Body of pancreas (tissue), 4 donors: ENCODE measurements at regions not wholly inside any gene's neighbourhood (a gene's known extent, or its start where the extent isn't known, plus 50 kb on each side); places are given as distances from the start of the nearest gene placed in this dataset.

Source experiments
- ATAC-seq: fragments of 150-250 bp; one replicate; pipeline ENCODE4 v1.9.1; 2016
- DNase-seq, 4 donors: peaks; one replicate each; pipeline ENCODE4 v3.0.0-alpha.2; 2019
- H3K27ac ChIP-seq, 4 donors: fragments of 200-600 bp; sonication (generic); 1 replicate in 3 of 4; 2 replicates in 1 of 4; pipeline versions ENCODE4 v1.5.1 to v1.6.1; 2016 to 2019; ENCODE audit warnings: mild to moderate bottlenecking in 1 of 4, mixed read lengths in 1 of 4, moderate library complexity in 1 of 4
- H3K27me3 ChIP-seq, 2 donors: fragments of 200-600 bp; sonication (generic); one replicate each; pipeline ENCODE4 v1.6.0; 2016; ENCODE audit warnings: mild to moderate bottlenecking in 1 of 2
- H3K36me3 ChIP-seq, 2 donors: fragments of 200-600 bp; sonication (generic); replicated peaks in 1 of 2; 2 replicates each; pipeline ENCODE4 v1.5.1; 2016; ENCODE audit warnings: low read depth in 2 of 2; ENCODE audit not compliant: insufficient read depth in 1 of 2
- H3K4me1 ChIP-seq: fragments of 200-600 bp; sonication (generic); one replicate; pipeline ENCODE4 v1.6.0; 2016
- H3K4me3 ChIP-seq, 2 donors: fragments of 200-600 bp; sonication (generic); 1 replicate in 1 of 2; 2 replicates in 1 of 2; pipeline ENCODE4 v1.5.1; 2016 to 2019
- H3K9me3 ChIP-seq, 3 donors: fragments of 200-600 bp; sonication (generic); 1 replicate in 2 of 3; 2 replicates in 1 of 3; pipeline ENCODE4 v1.5.1; 2016
- CTCF ChIP-seq, 7 experiments: fragments of 450-650 bp in 4 of 7; fragments of 200-600 bp in 3 of 7; sonication (generic) in 3 of 7; IDR thresholded peaks; one replicate each; pipeline ENCODE4 v1.5.1; 2016 to 2019; ENCODE audit warnings: antibody characterized with exemption in 7 of 7
- POLR2A ChIP-seq, 3 donors: fragments of 450-650 bp; IDR thresholded peaks; one replicate each; pipeline ENCODE4 v1.6.1; 2016; ENCODE audit warnings: antibody characterized with exemption in 3 of 3, mild to moderate bottlenecking in 2 of 3
- WGBS, 2 donors: methylation state at CpG; one replicate each; pipeline ENCODE4 v1.1.5; 2017; 5-methylcytosine and 5-hydroxymethylcytosine counted together
- intact Hi-C: fragments of 100-400 bp; cut with DNase I; formaldehyde crosslinking; loops from one replicate; pipeline ENCODE4 v1.15.1; 2023

GRCh38 chr13:40292108-40292507 lies 374.3 kb downstream of the FOXO1 start:
- Histone ChIP-seq H3K9me3 (peaks cover 0 to 3% (median 0%) of the 10 kb centered on the region in 3 donors), H3K4me1 (no peaks in the 10 kb centered on the region), H3K4me3 (no peak overlapping the region), H3K27ac (no peak overlapping the region), H3K27me3 (no peaks in the 10 kb centered on the region), H3K36me3 (no peaks in the 10 kb centered on the region)
- WGBS, 2 donors = 88 to 93% methylated on average over 5 of the region's 5 CpGs
- TF ChIP-seq CTCF (IDR thresholded peaks at IDR 0.05) = no peak
- TF ChIP-seq POLR2A (IDR thresholded peaks at IDR 0.05) = no peak
- intact Hi-C loops = no loop called here
- ATAC-seq (no peak), DNase-seq (no peak)

GRCh38 chr13:40292536-40292935 lies 373.9 kb downstream of the FOXO1 start:
- H3K9me3 ChIP-seq = peaks cover 0 to 3% (median 0%) of the 10 kb centered on the region in 3 donors
- WGBS, 2 donors = 72 to 87% methylated on average over 4 of the region's 4 CpGs
- no peak for ATAC-seq

GRCh38 chr13:40302351-40302750 lies 364.1 kb downstream of the FOXO1 start:
- Histone ChIP-seq H3K4me1 (no peaks in the 10 kb centered on the region), H3K9me3 (no peaks in the 10 kb centered on the region), H3K27ac (no peak overlapping the region), H3K36me3 (no peaks in the 10 kb centered on the region), H3K27me3 (no peaks in the 10 kb centered on the region), H3K4me3 (no peak overlapping the region)
- DNase-seq (no peak), ATAC-seq (no peak)
- intact Hi-C loops = no loop called here
- TF ChIP-seq POLR2A (IDR thresholded peaks at IDR 0.05) = no peak
- no peak for TF ChIP-seq CTCF (IDR thresholded peaks at IDR 0.05)

More at GRCh38 chr13:40292536-40292935, 373.9 kb downstream of the FOXO1 start:
- no peak for DNase-seq
- H3K36me3 ChIP-seq = no peaks in the 10 kb centered on the region
- no peaks in the 10 kb centered on the region for H3K4me1 ChIP-seq
- no peak overlapping the region for H3K4me3 ChIP-seq
- no peak for TF ChIP-seq CTCF (IDR thresholded peaks at IDR 0.05)
- TF ChIP-seq POLR2A (IDR thresholded peaks at IDR 0.05) = no peak
- H3K27me3 ChIP-seq = no peaks in the 10 kb centered on the region
- intact Hi-C loops = no loop called here
- H3K27ac ChIP-seq = no peak overlapping the region

- DNase-seq = no peak
- no peaks in the 10 kb centered on the region for H3K27me3 ChIP-seq
- ATAC-seq = no peak
- H3K4me3 ChIP-seq = no peak overlapping the region
- H3K27ac ChIP-seq = no peak overlapping the region
- 76 to 82% methylated on average over 3 of the region's 3 CpGs for WGBS, 2 donors
- H3K9me3 ChIP-seq = no peaks in the 10 kb centered on the region
- no peaks in the 10 kb centered on the region for H3K4me1 ChIP-seq
- TF ChIP-seq POLR2A (IDR thresholded peaks at IDR 0.05) (no peak), CTCF (IDR thresholded peaks at IDR 0.05) (no peak)
- intact Hi-C loops = no loop called here
- no peaks in the 10 kb centered on the region for H3K36me3 ChIP-seq
Measured at GRCh38 chr13:40304391-40304790, 362.1 kb downstream of the FOXO1 start.

- Histone ChIP-seq H3K4me3 (no peak overlapping the region), H3K27me3 (no peaks in the 10 kb centered on the region), H3K9me3 (no peaks in the 10 kb centered on the region), H3K4me1 (no peaks in the 10 kb centered on the region), H3K36me3 (no peaks in the 10 kb centered on the region), H3K27ac (no peak overlapping the region)
- WGBS, 2 donors = 93 to 94% methylated on average over 2 of the region's 2 CpGs
- DNase-seq (no peak), ATAC-seq (no peak)
- TF ChIP-seq CTCF (IDR thresholded peaks at IDR 0.05) = no peak
- TF ChIP-seq POLR2A (IDR thresholded peaks at IDR 0.05) = no peak
- intact Hi-C loops = no loop called here
Measured at GRCh38 chr13:40306817-40307216, 359.6 kb downstream of the FOXO1 start.
